GM19397 (cell line): ENCODE measurements at regions not wholly inside any gene's neighbourhood (a gene's known extent, or its start where the extent isn't known, plus 50 kb on each side); places are given as distances from the start of the nearest gene placed in this dataset.
"Not testable (repeated sequence)": the region's sequence is repeated elsewhere in the genome, so short reads cannot be mapped to it uniquely, and the experiment has no call there.

Experiments
- ATAC-seq: cut with Tn5 transposase; IDR thresholded peaks from one replicate; pipeline ENCODE4 v1.9.1; 2021; ENCODE audit warnings: mild to moderate bottlenecking, moderate library complexity; ENCODE audit not compliant: unreplicated experiment

- ATAC-seq = no peak
Measured at GRCh38 chr11:98710026-98710425, 310.7 kb upstream of the CNTN5 start.

GRCh38 chr11:98710986-98711385, 309.8 kb upstream of the CNTN5 start:
- ATAC-seq = no peak

GRCh38 chr11:98720951-98721350, 299.8 kb upstream of the CNTN5 start:
- ATAC-seq = no peak

GRCh38 chr11:98725471-98725870, 295.3 kb upstream of the CNTN5 start:
- ATAC-seq = no peak

- no peak for ATAC-seq
Measured at GRCh38 chr11:98728421-98728820, 292.3 kb upstream of the CNTN5 start.

GRCh38 chr11:98729118-98729517, 291.6 kb upstream of the CNTN5 start:
- no peak for ATAC-seq

GRCh38 chr11:98732947-98733346, 287.8 kb upstream of the CNTN5 start:
- ATAC-seq = no peak

GRCh38 chr11:98733378-98733777, 287.4 kb upstream of the CNTN5 start:
- not testable (repeated sequence) for ATAC-seq

- ATAC-seq = no peak
Measured at GRCh38 chr11:98734686-98735085, 286.1 kb upstream of the CNTN5 start.

- ATAC-seq = no peak
Measured at GRCh38 chr11:98736833-98737232, 283.9 kb upstream of the CNTN5 start.

GRCh38 chr11:98740321-98740720, 280.4 kb upstream of the CNTN5 start:
- no peak for ATAC-seq

GRCh38 chr11:98763446-98763845, 257.3 kb upstream of the CNTN5 start:
- not testable (repeated sequence) for ATAC-seq

- ATAC-seq = no peak
Measured at GRCh38 chr11:98766903-98767302, 253.8 kb upstream of the CNTN5 start.

GRCh38 chr11:98770046-98770445, 250.7 kb upstream of the CNTN5 start:
- not testable (repeated sequence) for ATAC-seq

- no peak for ATAC-seq
Measured at GRCh38 chr11:98771791-98772190, 249.0 kb upstream of the CNTN5 start.

GRCh38 chr11:98772893-98773292, 247.9 kb upstream of the CNTN5 start:
- no peak for ATAC-seq

- ATAC-seq = no peak
Measured at GRCh38 chr11:98793276-98793675, 227.5 kb upstream of the CNTN5 start.

GRCh38 chr11:98798333-98798732, 222.4 kb upstream of the CNTN5 start:
- ATAC-seq = no peak

- ATAC-seq = no peak
Measured at GRCh38 chr11:98800696-98801095, 220.1 kb upstream of the CNTN5 start.

GRCh38 chr11:98828986-98829708, 191.6 kb upstream of the CNTN5 start:
- no peak for ATAC-seq

GRCh38 chr11:98829971-98830370, 190.8 kb upstream of the CNTN5 start:
- no peak for ATAC-seq

GRCh38 chr11:98834776-98835175, 186.0 kb upstream of the CNTN5 start:
- ATAC-seq = no peak

- no peak for ATAC-seq
Measured at GRCh38 chr11:98835335-98835734, 185.4 kb upstream of the CNTN5 start.
